ENCODE measurements at regions not wholly inside any gene's neighbourhood (a gene's known extent, or its start where the extent isn't known, plus 50 kb on each side); places are given as distances from the start of the nearest gene placed in this dataset.

- H3K4me3 ChIP-seq (ENCODE audit: low read depth, low read length), result no peak overlapping the region
- no peak for TF ChIP-seq CTCF (IDR thresholded peaks at IDR 0.05; ENCODE audit: low read depth, low read length)
Measured at GRCh38 chr6:90432937-90433336, 136.3 kb upstream of the BACH2 start.

- H3K4me3 ChIP-seq (ENCODE audit: low read depth, low read length), result no peak overlapping the region
- TF ChIP-seq CTCF (IDR thresholded peaks at IDR 0.05; ENCODE audit: low read depth, low read length), result no peak
Measured at GRCh38 chr6:90432041-90432775, 135.6 kb upstream of the BACH2 start.

GRCh38 chr6:90431576-90431975 is 134.9 kb upstream of the BACH2 start:
- TF ChIP-seq CTCF (IDR thresholded peaks at IDR 0.05; ENCODE audit: low read depth, low read length), result no peak
- H3K4me3 ChIP-seq (ENCODE audit: low read depth, low read length), result no peak overlapping the region

DNA sequence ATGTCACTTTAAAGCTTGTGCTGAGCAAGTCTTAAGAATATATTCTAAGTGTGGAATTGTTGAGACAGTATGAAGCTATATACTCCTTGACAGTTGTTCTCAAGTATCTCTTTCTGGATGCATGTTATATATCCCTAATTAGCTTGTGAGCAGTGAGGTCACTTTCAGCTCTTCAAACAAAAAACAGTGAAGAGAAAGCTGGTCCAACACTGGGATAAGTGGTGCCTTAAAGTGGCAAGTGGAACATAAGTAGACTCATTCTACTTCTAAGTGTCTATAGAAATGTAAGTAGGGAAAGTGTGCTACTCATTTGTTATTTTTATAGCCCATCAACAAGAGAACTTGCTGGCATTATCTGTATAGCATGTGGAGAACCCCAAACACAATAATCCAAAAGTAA is 133.1 kb upstream of the BACH2 start:
- TF ChIP-seq CTCF (IDR thresholded peaks at IDR 0.05; ENCODE audit: low read depth, low read length), result no peak
- no peak overlapping the region for H3K4me3 ChIP-seq (ENCODE audit: low read depth, low read length)

DNA sequence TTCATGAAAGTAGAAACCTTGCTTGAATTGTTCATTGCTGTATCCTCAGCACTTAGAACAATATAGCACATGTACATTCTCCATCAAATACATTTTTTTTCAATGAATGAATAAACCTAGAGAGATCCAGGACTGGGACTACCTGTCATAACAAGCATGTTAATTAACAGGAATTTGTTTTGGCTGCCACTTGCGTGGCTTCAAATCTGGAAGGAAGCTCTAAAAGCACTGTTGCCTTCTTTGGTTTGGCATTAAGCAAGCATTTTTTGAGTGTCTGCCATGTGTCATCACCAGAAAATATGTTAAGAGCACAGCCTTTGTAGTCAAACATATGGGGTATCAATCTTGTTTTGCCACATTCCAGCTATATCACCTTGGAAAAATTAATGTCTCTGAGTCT is 131.9 kb upstream of the BACH2 start:
- H3K4me3 ChIP-seq (ENCODE audit: low read depth, low read length), result no peak overlapping the region
- no peak for TF ChIP-seq CTCF (IDR thresholded peaks at IDR 0.05; ENCODE audit: low read depth, low read length)

DNA sequence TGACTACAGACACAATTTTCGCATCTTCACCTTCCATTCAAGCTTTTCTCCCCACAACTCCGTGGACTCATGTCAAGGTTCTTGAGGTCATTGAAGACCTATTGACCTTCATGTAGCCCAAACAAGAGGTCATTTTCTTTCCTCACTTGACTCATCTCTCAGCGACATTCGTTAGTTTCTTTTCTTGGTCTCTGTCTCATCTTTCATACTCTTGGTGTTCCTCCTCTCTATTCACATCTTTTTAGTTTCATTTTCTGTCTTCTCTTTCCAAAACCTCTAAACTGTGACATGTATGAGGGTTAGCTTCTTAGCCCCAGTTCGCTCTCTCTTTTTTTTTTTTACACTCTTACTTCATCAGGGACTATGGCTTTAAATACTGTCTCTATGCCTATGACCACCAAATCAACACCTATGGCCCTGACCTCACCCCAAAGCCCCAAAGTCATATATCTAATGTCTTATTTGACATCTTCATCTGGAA is 128.6 kb upstream of the BACH2 start:
- H3K4me3 ChIP-seq (ENCODE audit: low read depth, low read length), result no peak overlapping the region
- no peak for TF ChIP-seq CTCF (IDR thresholded peaks at IDR 0.05; ENCODE audit: low read depth, low read length)

GRCh38 chr6:90424580-90424979 is 127.9 kb upstream of the BACH2 start:
- H3K4me3 ChIP-seq (ENCODE audit: low read depth, low read length), result no peak overlapping the region
- TF ChIP-seq CTCF (IDR thresholded peaks at IDR 0.05; ENCODE audit: low read depth, low read length), result no peak
